T-cell (primary cell): ENCODE measurements at regions not wholly inside any gene's neighbourhood (a gene's known extent, or its start where the extent isn't known, plus 50 kb on each side); places are given as distances from the start of the nearest gene placed in this dataset.

Experiments
- ATAC-seq, 4 experiments: fragments of 200-7000 bp in 3 of 4; fragments of 150-1000 bp in 1 of 4; cut with Tn5 transposase; replicated peaks in 1 of 4; 1 replicate in 3 of 4; 2 replicates in 1 of 4; pipeline ENCODE4 v1.10.0; 2021; ENCODE audit warnings: moderate library complexity in 3 of 4, mild to moderate bottlenecking in 2 of 4, moderate number of reproducible peaks in 1 of 4
- CTCF ChIA-PET, 2 donors: fragments of 300-600 bp; sonication (Branson Sonifier 250); formaldehyde crosslinking; loops; one replicate each; lab custom pipeline; 2022; ENCODE audit warnings: antibody characterized with exemption in 2 of 2; lab: Charles Lee
- POLR2A ChIA-PET, 2 donors: fragments of 300-600 bp; sonication (Branson Sonifier 250); formaldehyde crosslinking; loops; one replicate each; lab custom pipeline; 2022; ENCODE audit warnings: antibody characterized with exemption in 2 of 2; lab: Charles Lee
- DNase-seq, 35 experiments: peaks; one replicate each; pipeline versions ENCODE4 v3.0.0 to v3.0.0-alpha.2; 2013 to 2023
- H3K27ac ChIP-seq: one replicate; pipeline ENCODE4 v1.5.1; 2013; ENCODE audit warnings: low read length
- H3K27me3 ChIP-seq, 2 experiments: replicated peaks in 1 of 2; 1 replicate in 1 of 2; 2 replicates in 1 of 2; pipeline versions ENCODE4 v1.6.1 to v1.7.0; 2013; ENCODE audit warnings: low read length in 1 of 2, mixed read lengths in 1 of 2; ENCODE audit not compliant: control insufficient read depth in 2 of 2, insufficient read depth in 2 of 2; ENCODE audit errors: extremely low read depth in 1 of 2
- H3K36me3 ChIP-seq, 2 donors: 1 replicate in 1 of 2; 2 replicates in 1 of 2; pipeline versions ENCODE4 v1.6.1 to v1.7.0; 2013; ENCODE audit warnings: low read length in 1 of 2; ENCODE audit not compliant: control insufficient read depth in 2 of 2, insufficient read depth in 1 of 2; ENCODE audit errors: extremely low read depth in 1 of 2
- H3K4me1 ChIP-seq, 2 experiments: 1 replicate in 1 of 2; 2 replicates in 1 of 2; pipeline versions ENCODE4 v1.6.1 to v1.7.0; 2013; ENCODE audit warnings: low read length in 2 of 2, mixed read lengths in 1 of 2; ENCODE audit not compliant: insufficient read depth in 2 of 2, control insufficient read depth in 1 of 2; ENCODE audit errors: extremely low read depth in 1 of 2
- H3K4me3 ChIP-seq, 2 donors: 1 replicate in 1 of 2; 2 replicates in 1 of 2; pipeline versions ENCODE4 v1.5.1 to v1.7.0; 2013; ENCODE audit warnings: mild to moderate bottlenecking in 2 of 2, low read length in 1 of 2, moderate library complexity in 1 of 2; ENCODE audit not compliant: control insufficient read depth in 1 of 2; ENCODE audit errors: extremely low read depth in 1 of 2
- H3K9me3 ChIP-seq: 2 replicates; pipeline ENCODE4 v1.7.0; 2013
- H3K27ac Mint-ChIP-seq, 2 donors: one replicate each; pipeline ENCODE4 v1.8.0; 2020 to 2021; ENCODE audit warnings: mild to moderate bottlenecking in 2 of 2, mixed read lengths in 2 of 2
- H3K27me3 Mint-ChIP-seq, 2 donors: one replicate each; pipeline ENCODE4 v1.8.0; 2021 to 2022; ENCODE audit warnings: mixed read lengths in 2 of 2
- H3K36me3 Mint-ChIP-seq: one replicate; pipeline ENCODE4 v1.8.0; 2021; ENCODE audit warnings: mixed read lengths
- H3K4me1 Mint-ChIP-seq, 3 donors: one replicate each; pipeline ENCODE4 v1.8.0; 2020 to 2022; ENCODE audit warnings: mixed read lengths in 3 of 3, mild to moderate bottlenecking in 1 of 3
- H3K4me3 Mint-ChIP-seq, 3 donors: one replicate each; pipeline ENCODE4 v1.8.0; 2020 to 2022; ENCODE audit warnings: mild to moderate bottlenecking in 3 of 3, mixed read lengths in 3 of 3, moderate library complexity in 3 of 3
- H3K9me3 Mint-ChIP-seq, 3 donors: one replicate each; pipeline ENCODE4 v1.8.0; 2020 to 2022; ENCODE audit warnings: mixed read lengths in 3 of 3
- WGBS: methylation state at CpG from one replicate; pipeline ENCODE4 v1.1.5; 2013; ENCODE audit warnings: missing lambda C conversion rate; ENCODE audit not compliant: insufficient coverage; 5-methylcytosine and 5-hydroxymethylcytosine counted together

DNA sequence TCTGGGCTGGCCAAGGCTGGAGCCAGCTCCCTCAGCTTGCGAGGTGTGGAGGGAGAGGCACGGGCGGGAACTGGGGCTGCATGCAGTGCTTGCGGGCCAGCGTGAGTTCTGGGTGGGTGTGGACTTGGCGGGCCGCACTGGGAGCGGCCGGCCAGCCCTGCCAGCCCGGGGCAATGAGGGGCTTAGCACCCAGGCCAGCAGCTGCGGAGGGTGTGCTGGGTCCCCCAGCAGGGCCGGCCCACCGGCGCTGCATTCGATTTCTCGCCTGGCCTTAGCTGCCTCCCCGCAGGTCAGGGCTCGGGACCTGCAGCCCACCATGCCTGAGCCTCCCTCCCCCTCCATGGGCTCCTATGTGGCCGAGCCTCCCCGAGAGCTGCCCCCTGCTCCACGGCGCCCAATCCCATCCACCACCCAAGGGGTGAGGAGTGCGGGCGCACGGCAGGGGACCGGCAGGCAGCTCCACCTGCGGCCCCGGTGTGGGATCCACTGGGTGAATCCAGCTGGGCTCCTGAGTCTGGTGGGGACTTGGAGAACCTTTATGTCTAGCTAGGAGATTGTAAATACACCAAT lies 302.6 kb upstream of the ADAMTS16 start:
- no peaks in the 10 kb centered on the region for H3K36me3 ChIP-seq
- no peak overlapping the region for H3K27ac ChIP-seq
- ChIA-PET CTCF (no interaction called here), POLR2A (no interaction called here)
- no peaks in the 10 kb centered on the region for H3K27me3 ChIP-seq
- Mint-ChIP-seq H3K9me3 (peaks cover 4 to 11% (median 6%) of the 10 kb centered on the region in 3 donors), H3K36me3 (no peaks in the 10 kb centered on the region), H3K4me1 (no peaks in the 10 kb centered on the region), H3K4me3 (no peak overlapping the region), H3K27me3 (no peaks in the 10 kb centered on the region), H3K27ac (no peak overlapping the region)
- H3K4me1 ChIP-seq: no peaks in the 10 kb centered on the region
- 93% methylated on average over 14 of the region's 28 CpGs for WGBS
- DNase-seq (no peak), ATAC-seq (no peak)
- H3K4me3 ChIP-seq: no peak overlapping the region
- H3K9me3 ChIP-seq: no peaks in the 10 kb centered on the region

DNA sequence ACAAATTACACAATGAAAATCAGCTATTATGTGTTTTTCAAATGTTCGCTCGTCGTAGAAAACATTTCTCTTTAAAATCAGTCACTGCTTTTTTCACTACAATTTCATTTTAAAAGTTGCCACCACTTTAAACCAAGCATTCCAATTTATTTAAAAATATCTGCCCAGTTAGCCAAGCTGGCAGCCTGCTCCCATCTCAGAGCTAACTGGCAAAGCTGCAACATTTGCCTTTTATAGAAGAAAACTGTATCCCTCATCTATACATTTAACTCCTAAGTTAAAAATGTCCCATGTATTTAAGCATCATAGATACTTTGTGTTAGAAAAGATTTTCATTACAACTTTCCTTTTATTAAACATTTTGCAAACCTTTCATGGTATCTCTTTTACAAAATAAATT lies 294.9 kb upstream of the ADAMTS16 start:
- Histone ChIP-seq H3K9me3 (no peaks in the 10 kb centered on the region), H3K27me3 (no peaks in the 10 kb centered on the region), H3K36me3 (no peaks in the 10 kb centered on the region), H3K4me1 (no peaks in the 10 kb centered on the region), H3K27ac (no peak overlapping the region), H3K4me3 (no peak overlapping the region)
- ChIA-PET CTCF (no interaction called here), POLR2A (no interaction called here)
- no CpG with 5 or more reads among the region's 3 CpGs for WGBS
- Mint-ChIP-seq H3K36me3 (no peaks in the 10 kb centered on the region), H3K27me3 (no peaks in the 10 kb centered on the region), H3K9me3 (peaks cover 12 to 17% (median 12%) of the 10 kb centered on the region in 3 donors), H3K27ac (no peak overlapping the region), H3K4me1 (no peaks in the 10 kb centered on the region), H3K4me3 (no peak overlapping the region)
- ATAC-seq: no peak
- no peak for DNase-seq

DNA sequence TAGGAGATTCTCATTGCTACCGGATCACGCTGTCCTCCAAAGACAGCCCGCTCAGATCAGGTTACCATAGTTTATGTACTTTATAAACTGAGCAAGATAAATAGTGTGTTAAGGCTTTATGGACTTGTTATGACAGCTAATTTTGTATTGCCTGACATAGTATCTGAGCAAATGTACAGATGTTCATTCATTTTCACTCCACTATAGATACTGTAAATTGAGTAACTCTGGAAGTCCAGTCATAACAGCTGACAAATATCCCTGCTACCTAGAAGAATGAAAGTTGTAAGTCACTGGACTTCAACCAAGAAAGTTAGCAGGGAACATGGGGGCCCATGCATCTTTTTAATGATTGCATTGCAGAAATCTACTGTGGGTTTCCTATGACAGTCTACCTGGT lies 292.4 kb upstream of the ADAMTS16 start:
- WGBS: no CpG with 5 or more reads among the region's 3 CpGs
- Histone ChIP-seq H3K9me3 (no peaks in the 10 kb centered on the region), H3K27me3 (no peaks in the 10 kb centered on the region), H3K27ac (no peak overlapping the region), H3K36me3 (no peaks in the 10 kb centered on the region), H3K4me3 (no peak overlapping the region), H3K4me1 (no peaks in the 10 kb centered on the region)
- Mint-ChIP-seq H3K4me1 (no peaks in the 10 kb centered on the region), H3K27me3 (no peaks in the 10 kb centered on the region), H3K4me3 (no peak overlapping the region), H3K27ac (no peak overlapping the region), H3K9me3 (peaks cover 13 to 16% (median 14%) of the 10 kb centered on the region in 3 donors), H3K36me3 (no peaks in the 10 kb centered on the region)
- DNase-seq (no peak), ATAC-seq (no peak)
- ChIA-PET CTCF (no interaction called here), POLR2A (no interaction called here)

DNA sequence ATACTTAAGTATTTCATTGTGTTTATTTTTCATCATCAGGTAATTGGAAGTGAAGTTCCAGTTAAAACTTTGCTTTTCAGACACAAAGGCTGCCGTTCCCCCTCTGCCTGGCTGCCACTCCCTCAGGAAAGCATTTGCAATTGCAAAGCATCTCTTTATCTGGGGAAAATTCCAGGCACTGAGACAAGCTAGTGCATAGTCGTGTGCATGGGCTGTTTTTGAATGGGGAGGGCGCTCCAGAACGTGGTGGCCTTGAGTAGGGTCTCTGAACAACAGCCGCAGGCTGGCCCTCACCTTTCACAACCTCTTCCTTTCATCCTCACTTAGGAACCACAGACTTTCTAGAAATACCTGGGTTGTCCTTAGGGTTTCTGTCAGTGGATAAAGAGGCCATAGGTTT lies 285.1 kb upstream of the ADAMTS16 start:
- peaks cover 2 to 17% (median 5%) of the 10 kb centered on the region in 3 donors for H3K9me3 Mint-ChIP-seq

DNA sequence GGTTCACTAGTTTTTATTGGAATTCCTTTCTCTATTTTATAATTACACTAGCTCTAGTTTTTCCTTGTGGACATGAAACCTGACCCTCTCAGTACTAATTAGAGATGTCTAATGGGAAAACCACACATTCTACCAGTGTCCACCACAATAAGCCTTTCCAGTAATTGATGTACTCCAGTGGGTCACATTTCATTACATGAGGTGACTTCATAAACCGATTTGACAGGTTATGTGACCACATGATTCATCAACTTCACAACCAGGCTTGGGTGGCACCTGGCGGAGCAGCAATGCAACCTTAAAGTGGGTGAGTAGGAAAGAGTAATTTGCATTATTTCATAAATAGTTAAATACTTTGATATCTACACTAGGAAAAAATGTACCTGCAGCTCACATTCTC lies 284.2 kb upstream of the ADAMTS16 start:
- CTCF ChIA-PET: no interaction called here
- Mint-ChIP-seq H3K36me3 (no peaks in the 10 kb centered on the region), H3K9me3 (peaks cover 2 to 16% (median 5%) of the 10 kb centered on the region in 3 donors), H3K27ac (no peak overlapping the region), H3K27me3 (peaks cover 2 to 8% of the 10 kb centered on the region in 2 donors), H3K4me3 (no peak overlapping the region), H3K4me1 (no peaks in the 10 kb centered on the region)
- Histone ChIP-seq H3K36me3 (no peaks in the 10 kb centered on the region), H3K4me3 (no peak overlapping the region), H3K27me3 (no peaks in the 10 kb centered on the region), H3K4me1 (no peaks in the 10 kb centered on the region), H3K9me3 (no peaks in the 10 kb centered on the region), H3K27ac (no peak overlapping the region)
- ATAC-seq (no peak), DNase-seq (no peak)
- WGBS: no CpG with 5 or more reads among the region's 2 CpGs
- POLR2A ChIA-PET: no interaction called here

More for the DNA sequence above, 285.1 kb upstream of the ADAMTS16 start:
- H3K4me1 Mint-ChIP-seq: no peaks in the 10 kb centered on the region
- no peaks in the 10 kb centered on the region for H3K4me1 ChIP-seq
- CTCF ChIA-PET: no interaction called here
- ATAC-seq (no peak), DNase-seq (no peak)
- H3K9me3 ChIP-seq: no peaks in the 10 kb centered on the region
- H3K27ac ChIP-seq: no peak overlapping the region
- H3K36me3 Mint-ChIP-seq: no peaks in the 10 kb centered on the region
- H3K36me3 ChIP-seq: no peaks in the 10 kb centered on the region
- H3K4me3 Mint-ChIP-seq: no peak overlapping the region
- peaks cover 2 to 8% of the 10 kb centered on the region in 2 donors for H3K27me3 Mint-ChIP-seq
- no peaks in the 10 kb centered on the region for H3K27me3 ChIP-seq
- H3K4me3 ChIP-seq: no peak overlapping the region
- no CpG with 5 or more reads among the region's 5 CpGs for WGBS
- H3K27ac Mint-ChIP-seq: no peak overlapping the region
- POLR2A ChIA-PET: no interaction called here

DNA sequence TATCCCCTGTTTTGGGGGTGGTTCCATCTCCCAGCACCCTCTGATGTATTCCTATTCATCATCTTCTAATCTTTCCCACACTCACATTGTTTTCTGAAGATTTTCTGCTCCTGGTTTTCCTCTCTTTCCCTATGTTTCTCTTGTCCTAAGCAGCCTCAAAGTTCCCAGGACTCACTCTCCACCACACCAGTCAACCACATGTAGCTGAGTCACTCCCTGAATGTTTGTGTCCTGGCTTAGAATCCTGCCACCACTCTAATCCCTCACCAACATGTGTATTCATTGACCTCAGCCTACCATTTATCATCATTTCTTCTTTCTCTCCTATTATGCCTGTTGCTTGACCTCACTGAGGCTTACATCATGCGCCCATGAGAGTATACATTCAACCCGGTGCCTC lies 282.4 kb upstream of the ADAMTS16 start:
- no peak overlapping the region for H3K4me3 Mint-ChIP-seq
- H3K36me3 ChIP-seq: no peaks in the 10 kb centered on the region
- no peaks in the 10 kb centered on the region for H3K4me1 ChIP-seq
- H3K27ac ChIP-seq: no peak overlapping the region
- no peaks in the 10 kb centered on the region for H3K36me3 Mint-ChIP-seq
- no peaks in the 10 kb centered on the region for H3K27me3 ChIP-seq
- ATAC-seq (no peak), DNase-seq (no peak)
- 90% methylated on average over 2 of the region's 2 CpGs for WGBS
- no peak overlapping the region for H3K27ac Mint-ChIP-seq
- no peaks in the 10 kb centered on the region for H3K4me1 Mint-ChIP-seq
- POLR2A ChIA-PET: no interaction called here
- H3K9me3 ChIP-seq: no peaks in the 10 kb centered on the region
- peaks cover 2 to 8% of the 10 kb centered on the region in 2 donors for H3K27me3 Mint-ChIP-seq
- CTCF ChIA-PET: no interaction called here
- H3K4me3 ChIP-seq: no peak overlapping the region
- H3K9me3 Mint-ChIP-seq: peaks cover 0 to 13% (median 0%) of the 10 kb centered on the region in 3 donors
